ENCODE measurements at regions not wholly inside any gene's neighbourhood (a gene's known extent, or its start where the extent isn't known, plus 50 kb on each side); places are given as distances from the start of the nearest gene placed in this dataset.

DNA sequence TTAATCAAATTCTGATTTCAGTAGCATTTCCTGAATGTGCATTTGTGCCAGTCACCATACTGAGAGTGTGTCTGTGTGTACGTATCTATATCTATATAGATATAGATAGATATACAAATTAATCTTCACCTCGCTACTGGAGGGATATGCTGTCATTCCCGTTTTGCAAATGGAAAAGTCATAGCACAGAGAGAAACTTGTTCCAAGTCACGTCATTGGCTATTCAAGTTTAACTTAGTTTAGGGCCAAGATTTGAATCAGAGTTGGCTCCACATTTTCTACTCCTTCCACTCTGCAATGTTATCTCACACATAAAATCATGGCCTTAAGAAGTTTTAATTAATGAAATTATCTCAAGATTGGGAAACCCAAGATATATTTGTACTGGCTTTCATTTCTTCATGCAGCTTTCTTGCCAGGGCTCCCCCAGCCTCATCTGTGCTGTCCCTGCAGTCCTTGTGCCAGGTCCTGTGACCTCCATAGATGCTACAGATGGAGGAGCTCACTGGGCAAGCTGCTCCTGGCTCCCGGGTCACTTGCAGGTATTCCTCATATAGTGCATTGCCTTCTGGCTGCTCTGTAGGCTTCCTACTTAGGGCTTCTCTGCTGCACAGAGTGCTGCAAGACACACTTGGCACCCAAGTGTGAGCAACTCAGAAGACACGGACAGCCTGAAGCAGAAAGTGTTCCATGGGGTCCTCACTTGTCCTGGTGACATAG lies 245.8 kb downstream of the KCNS3 start:
- intact Hi-C loops (cut with DNase I) = no loop called here
- Histone ChIP-seq H3K4me3 (no peak overlapping the region), H3K27me3 (no peaks in the 10 kb centered on the region), H3K4me1 (no peaks in the 10 kb centered on the region), H3K9ac (ENCODE audit: low read depth in 2 of 2, low read length in 2 of 2) (no peak overlapping the region), H3K27ac (no peak overlapping the region), H3K36me3 (no peaks in the 10 kb centered on the region), H3K9me3 (no peaks in the 10 kb centered on the region)
- TF ChIP-seq, protein P1, sequence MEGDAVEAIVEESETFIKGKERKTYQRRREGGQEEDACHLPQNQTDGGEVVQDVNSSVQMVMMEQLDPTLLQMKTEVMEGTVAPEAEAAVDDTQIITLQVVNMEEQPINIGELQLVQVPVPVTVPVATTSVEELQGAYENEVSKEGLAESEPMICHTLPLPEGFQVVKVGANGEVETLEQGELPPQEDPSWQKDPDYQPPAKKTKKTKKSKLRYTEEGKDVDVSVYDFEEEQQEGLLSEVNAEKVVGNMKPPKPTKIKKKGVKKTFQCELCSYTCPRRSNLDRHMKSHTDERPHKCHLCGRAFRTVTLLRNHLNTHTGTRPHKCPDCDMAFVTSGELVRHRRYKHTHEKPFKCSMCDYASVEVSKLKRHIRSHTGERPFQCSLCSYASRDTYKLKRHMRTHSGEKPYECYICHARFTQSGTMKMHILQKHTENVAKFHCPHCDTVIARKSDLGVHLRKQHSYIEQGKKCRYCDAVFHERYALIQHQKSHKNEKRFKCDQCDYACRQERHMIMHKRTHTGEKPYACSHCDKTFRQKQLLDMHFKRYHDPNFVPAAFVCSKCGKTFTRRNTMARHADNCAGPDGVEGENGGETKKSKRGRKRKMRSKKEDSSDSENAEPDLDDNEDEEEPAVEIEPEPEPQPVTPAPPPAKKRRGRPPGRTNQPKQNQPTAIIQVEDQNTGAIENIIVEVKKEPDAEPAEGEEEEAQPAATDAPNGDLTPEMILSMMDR (IDR thresholded peaks at IDR 0.05) = no peak
- DNase-seq = no peak

GRCh38 chr2:18123577-18123976 lies 245.1 kb downstream of the KCNS3 start:
- no peak overlapping the region for H3K27ac ChIP-seq
- intact Hi-C loops (cut with DNase I) = no loop called here
- TF ChIP-seq, protein P1 (IDR thresholded peaks at IDR 0.05) = no peak
- H3K9me3 ChIP-seq = no peaks in the 10 kb centered on the region
- H3K4me1 ChIP-seq = no peaks in the 10 kb centered on the region
- DNase-seq = no peak
- no peaks in the 10 kb centered on the region for H3K36me3 ChIP-seq
- no peak overlapping the region for H3K9ac ChIP-seq (ENCODE audit: low read depth in 2 of 2, low read length in 2 of 2)
- no peaks in the 10 kb centered on the region for H3K27me3 ChIP-seq
- no peak overlapping the region for H3K4me3 ChIP-seq

DNA sequence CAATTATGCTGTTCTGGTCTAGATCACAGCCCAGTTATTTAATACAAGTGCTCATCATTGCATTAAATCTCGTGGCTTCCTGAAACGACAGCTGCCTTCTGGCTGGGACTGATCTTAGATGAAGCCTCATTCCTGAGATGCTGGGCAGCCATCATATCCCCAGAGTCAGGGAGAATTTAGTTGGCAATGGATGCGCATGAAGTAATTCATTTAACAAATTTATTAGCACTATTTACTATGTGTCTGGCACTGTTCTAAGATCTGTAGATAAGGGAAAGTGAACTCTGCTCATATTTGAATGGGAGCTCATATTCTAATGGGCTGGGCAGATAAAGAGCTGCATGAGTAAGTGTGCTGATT lies 244.7 kb downstream of the KCNS3 start:
- TF ChIP-seq, protein P1 (IDR thresholded peaks at IDR 0.05) = no peak
- no peaks in the 10 kb centered on the region for H3K4me1 ChIP-seq
- H3K4me3 ChIP-seq = no peak overlapping the region
- H3K36me3 ChIP-seq = no peaks in the 10 kb centered on the region
- no peak overlapping the region for H3K27ac ChIP-seq
- H3K27me3 ChIP-seq = no peaks in the 10 kb centered on the region
- no peak overlapping the region for H3K9ac ChIP-seq (ENCODE audit: low read depth in 2 of 2, low read length in 2 of 2)
- DNase-seq = no peak
- H3K9me3 ChIP-seq = no peaks in the 10 kb centered on the region
- intact Hi-C loops (cut with DNase I) = no loop called here

DNA sequence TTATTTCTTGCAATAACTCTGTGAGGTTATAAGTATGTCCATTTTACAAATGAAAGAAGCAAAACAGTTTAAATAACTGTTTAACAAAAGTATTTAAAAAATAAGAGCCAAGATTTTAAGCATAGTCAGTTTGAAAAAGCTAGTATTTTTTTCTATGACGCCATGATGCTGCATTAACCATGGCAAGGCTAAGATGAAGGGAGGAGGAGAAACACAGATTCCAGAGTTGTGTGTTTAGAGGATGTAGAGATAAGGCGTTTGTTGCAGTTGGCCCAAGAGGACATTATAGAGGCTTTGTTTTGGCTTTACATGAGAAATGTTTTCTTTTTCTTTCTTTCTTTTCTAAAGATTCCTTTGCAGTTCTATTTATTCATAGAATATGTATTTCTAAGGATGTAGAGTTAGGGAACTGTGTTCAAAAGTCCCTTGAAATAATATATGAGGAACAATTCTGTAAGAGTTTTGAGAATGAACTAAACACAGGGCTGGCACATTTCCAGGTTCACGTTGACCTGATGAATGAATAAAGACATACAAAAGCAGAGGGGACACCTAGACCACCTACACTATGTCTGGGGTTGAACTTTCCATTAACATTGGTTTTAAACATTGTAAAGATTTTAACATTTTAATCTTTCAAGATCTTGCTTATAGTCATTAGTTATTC lies 244.2 kb downstream of the KCNS3 start:
- Histone ChIP-seq H3K9ac (ENCODE audit: low read depth in 2 of 2, low read length in 2 of 2) (no peak overlapping the region), H3K27ac (no peak overlapping the region), H3K9me3 (no peaks in the 10 kb centered on the region), H3K27me3 (no peaks in the 10 kb centered on the region), H3K4me1 (no peaks in the 10 kb centered on the region), H3K36me3 (no peaks in the 10 kb centered on the region), H3K4me3 (no peak overlapping the region)
- TF ChIP-seq, protein P1 (IDR thresholded peaks at IDR 0.05) = no peak
- no peak for DNase-seq
- intact Hi-C loops (cut with DNase I) = no loop called here

DNA sequence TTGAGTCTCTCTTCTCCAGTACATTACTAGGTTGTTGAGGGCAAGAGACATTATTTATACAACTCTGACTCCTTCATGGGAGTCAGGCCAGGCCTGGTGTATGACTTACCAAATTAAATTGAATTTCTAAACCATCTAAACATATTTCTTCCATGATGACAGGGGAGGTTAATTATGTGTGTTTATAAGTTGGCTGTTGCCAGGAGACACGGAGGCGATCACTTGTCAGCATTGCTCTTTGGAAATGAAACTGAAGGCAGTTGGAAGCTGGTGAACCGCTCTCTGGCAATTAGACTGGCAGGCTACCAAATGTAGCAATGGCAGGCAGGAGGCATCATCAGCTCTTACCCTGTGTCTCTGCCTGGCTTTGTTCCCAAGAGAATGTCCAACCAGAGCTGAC lies 241.4 kb downstream of the KCNS3 start:
- no peaks in the 10 kb centered on the region for H3K4me1 ChIP-seq
- no peak overlapping the region for H3K9ac ChIP-seq (ENCODE audit: low read depth in 2 of 2, low read length in 2 of 2)
- intact Hi-C loops (cut with DNase I) = loop anchor here (10.0 kb wide), 1 partner anchor 265 kb away; no protein-coding TSS in a partner anchor
- H3K4me3 ChIP-seq = no peak overlapping the region
- no peaks in the 10 kb centered on the region for H3K9me3 ChIP-seq
- no peaks in the 10 kb centered on the region for H3K36me3 ChIP-seq
- H3K27me3 ChIP-seq = no peaks in the 10 kb centered on the region
- TF ChIP-seq, protein P1 (IDR thresholded peaks at IDR 0.05) = no peak
- H3K27ac ChIP-seq = no peak overlapping the region
- no peak for DNase-seq

Data from colonic mucosa (tissue), 4 donors.